H1 (cell line): ENCODE measurements at regions not wholly inside any gene's neighbourhood (a gene's known extent, or its start where the extent isn't known, plus 50 kb on each side); places are given as distances from the start of the nearest gene placed in this dataset.

Source experiments
- CTCF ChIA-PET: fragments of 300-600 bp; sonication (Branson Sonifier 250); formaldehyde crosslinking; loops from one replicate; lab custom pipeline; 2021; ENCODE audit not compliant: partially characterized antibody; lab: Charles Lee
- POLR2A ChIA-PET: fragments of 300-600 bp; sonication (Branson Sonifier 250); formaldehyde crosslinking; loops from one replicate; lab custom pipeline; 2021; ENCODE audit warnings: inconsistent platforms; ENCODE audit not compliant: partially characterized antibody; lab: Charles Lee
- DNase-seq, 2 experiments: peaks; one replicate each; pipeline versions ENCODE4 v3.0.0 to v3.0.0-alpha.2; 2010 to 2022; ENCODE audit warnings: low spot score in 2 of 2, low read depth in 1 of 2, mixed read lengths in 1 of 2
- FAIRE-seq: peaks from 2 replicates; lab custom pipeline; 2011; peaks lifted over from hg19 to GRCh38; lab: Jason Lieb, UNC
- H2AFZ ChIP-seq: 2 replicates; pipeline ENCODE4 v1.8.1; 2012; ENCODE audit warnings: low read length, inconsistent platforms
- H2AK5ac ChIP-seq: 2 replicates; pipeline ENCODE4 v1.6.1; 2013; ENCODE audit warnings: low read depth, low read length
- H2BK120ac ChIP-seq: replicated peaks from 2 replicates; pipeline ENCODE3; 2013; ENCODE audit warnings: low read depth, low read length, inconsistent platforms
- H2BK12ac ChIP-seq: 2 replicates; pipeline ENCODE4 v1.6.1; 2013; ENCODE audit warnings: low read depth, low read length
- H2BK15ac ChIP-seq: 2 replicates; pipeline ENCODE4 v1.6.1; 2013; ENCODE audit warnings: low read length
- H2BK20ac ChIP-seq: 2 replicates; pipeline ENCODE4 v1.6.1; 2013; ENCODE audit warnings: low read length
- H2BK5ac ChIP-seq: 2 replicates; pipeline ENCODE4 v1.6.1; 2013; ENCODE audit warnings: low read depth, low read length
- H3K14ac ChIP-seq: 2 replicates; pipeline ENCODE4 v1.6.1; 2013; ENCODE audit warnings: inconsistent platforms; ENCODE audit not compliant: insufficient read length
- H3K18ac ChIP-seq: 2 replicates; pipeline ENCODE4 v1.6.1; 2013; ENCODE audit warnings: low read length; ENCODE audit errors: extremely low read depth
- H3K23ac ChIP-seq: 2 replicates; pipeline ENCODE4 v1.6.1; 2013; ENCODE audit warnings: inconsistent platforms; ENCODE audit not compliant: insufficient read length
- H3K23me2 ChIP-seq: 2 replicates; pipeline ENCODE4 v1.6.1; 2013; ENCODE audit warnings: low read depth, low read length
- H3K27ac ChIP-seq: 2 replicates; pipeline ENCODE4 v1.6.1; 2011; ENCODE audit warnings: low read depth, low read length, inconsistent platforms
- H3K27me3 ChIP-seq, 4 experiments: replicated peaks in 1 of 4; 1 replicate in 1 of 4; 2 replicates in 3 of 4; pipeline versions ENCODE4 v1.6.1 to v1.8.1; 2011 to 2013; ENCODE audit warnings: low read length in 3 of 4, mild to moderate bottlenecking in 3 of 4, inconsistent platforms in 2 of 4, mixed read lengths in 2 of 4, moderate library complexity in 1 of 4; ENCODE audit not compliant: control insufficient read depth in 3 of 4, insufficient read depth in 3 of 4; ENCODE audit errors: extremely low read depth in 1 of 4
- H3K36me3 ChIP-seq, 4 experiments: 2 replicates each; pipeline versions ENCODE4 v1.6.1 to v1.8.1; 2011 to 2013; ENCODE audit warnings: mild to moderate bottlenecking in 4 of 4, low read length in 3 of 4, moderate library complexity in 2 of 4, control low read depth in 1 of 4, inconsistent platforms in 1 of 4; ENCODE audit not compliant: insufficient read depth in 4 of 4, control insufficient read depth in 2 of 4
- H3K4ac ChIP-seq: replicated peaks from 2 replicates; pipeline ENCODE3; 2013; ENCODE audit warnings: low read length, low read depth, mixed read lengths, inconsistent platforms; ENCODE audit not compliant: insufficient read length
- H3K4me1 ChIP-seq, 4 experiments: replicated peaks in 1 of 4; 1 replicate in 1 of 4; 2 replicates in 3 of 4; pipeline versions ENCODE4 v1.6.1 to v1.8.1; 2011 to 2013; ENCODE audit warnings: low read length in 3 of 4, inconsistent platforms in 2 of 4, mixed read lengths in 1 of 4; ENCODE audit not compliant: insufficient read depth in 4 of 4, control insufficient read depth in 3 of 4
- H3K4me2 ChIP-seq, 2 experiments: 2 replicates each; pipeline versions ENCODE4 v1.6.1 to v1.8.1; 2011 to 2013; ENCODE audit warnings: low read depth in 2 of 2, low read length in 2 of 2, control low read depth in 1 of 2, inconsistent platforms in 1 of 2, mild to moderate bottlenecking in 1 of 2; ENCODE audit not compliant: insufficient read depth in 1 of 2
- H3K4me3 ChIP-seq, 4 experiments: fragments of 200-600, 300-600 bp in 1 of 4; sonication (generic), shearing (Covaris generic), sonication (Bioruptor Twin) in 1 of 4; 2 replicates each; pipeline versions ENCODE4 v1.5.1 to v1.8.1; 2011 to 2016; ENCODE audit warnings: low read length in 4 of 4, low read depth in 3 of 4, control low read depth in 2 of 4, inconsistent platforms in 2 of 4, mild to moderate bottlenecking in 2 of 4, mixed read lengths in 1 of 4, moderate library complexity in 1 of 4; ENCODE audit not compliant: insufficient read depth in 2 of 4; ENCODE audit errors: extremely low read depth in 1 of 4
- H3K56ac ChIP-seq: replicated peaks from 2 replicates; pipeline ENCODE3; 2013; ENCODE audit warnings: low read depth, mild to moderate bottlenecking, mixed read lengths, low read length, inconsistent platforms; ENCODE audit not compliant: insufficient read length
- H3K79me1 ChIP-seq: 2 replicates; pipeline ENCODE4 v1.6.1; 2013; ENCODE audit warnings: low read depth, low read length, control low read depth
- H3K79me2 ChIP-seq, 2 experiments: 2 replicates each; pipeline versions ENCODE4 v1.6.1 to v1.8.1; 2012 to 2013; ENCODE audit warnings: low read length in 2 of 2, mild to moderate bottlenecking in 2 of 2, inconsistent platforms in 1 of 2; ENCODE audit not compliant: insufficient read depth in 2 of 2, control insufficient read depth in 1 of 2
- H3K9ac ChIP-seq, 4 experiments: replicated peaks in 1 of 4; 1 replicate in 1 of 4; 2 replicates in 3 of 4; pipeline versions ENCODE4 v1.6.1 to v1.8.1; 2011 to 2013; ENCODE audit warnings: low read depth in 3 of 4, low read length in 3 of 4, control low read depth in 2 of 4, mild to moderate bottlenecking in 2 of 4, moderate library complexity in 2 of 4, inconsistent platforms in 1 of 4; ENCODE audit errors: extremely low read depth in 1 of 4
- H3K9me3 ChIP-seq, 2 experiments: 2 replicates each; pipeline versions ENCODE4 v1.6.1 to v1.8.1; 2012 to 2013; ENCODE audit warnings: mild to moderate bottlenecking in 2 of 2, moderate library complexity in 2 of 2, control low read depth in 1 of 2, inconsistent platforms in 1 of 2, low read depth in 1 of 2, low read length in 1 of 2, mixed read lengths in 1 of 2; ENCODE audit not compliant: insufficient read depth in 2 of 2
- H4K20me1 ChIP-seq, 2 experiments: replicated peaks in 1 of 2; 2 replicates each; pipeline versions ENCODE3 to v1.8.1; 2011 to 2013; ENCODE audit warnings: inconsistent platforms in 2 of 2, low read length in 2 of 2, mild to moderate bottlenecking in 1 of 2; ENCODE audit not compliant: insufficient read depth in 2 of 2, control insufficient read depth in 1 of 2
- H4K5ac ChIP-seq: 2 replicates; pipeline ENCODE4 v1.6.1; 2013; ENCODE audit warnings: low read length, low read depth, mixed read lengths, inconsistent platforms; ENCODE audit not compliant: insufficient read length
- H4K8ac ChIP-seq: 2 replicates; pipeline ENCODE4 v1.8.0; 2013; ENCODE audit warnings: mild to moderate bottlenecking, moderate library complexity, low read length, inconsistent platforms; ENCODE audit not compliant: insufficient read depth; ENCODE audit errors: extremely low read depth
- H4K91ac ChIP-seq: replicated peaks from 2 replicates; pipeline ENCODE3; 2013; ENCODE audit warnings: low read length, mixed read lengths, inconsistent platforms; ENCODE audit not compliant: insufficient read length
- EGR1 ChIP-seq: IDR thresholded peaks from 2 replicates; pipeline ENCODE4 v1.6.1; 2011; ENCODE audit warnings: low read depth, low read length, borderline replicate concordance
- HDAC6 ChIP-seq: IDR thresholded peaks from one replicate; pipeline ENCODE4 v1.7.1; 2012; ENCODE audit warnings: low read depth, mild to moderate bottlenecking, inconsistent platforms, low read length, moderate library complexity
- POLR2A ChIP-seq, 2 experiments: IDR thresholded peaks; 1 replicate in 1 of 2; 2 replicates in 1 of 2; pipeline ENCODE4 v1.6.1; 2011; ENCODE audit warnings: low read depth in 2 of 2, low read length in 2 of 2, mild to moderate bottlenecking in 2 of 2; ENCODE audit errors: control extremely low read depth in 1 of 2
- RXRA ChIP-seq: IDR thresholded peaks from 2 replicates; pipeline ENCODE4 v1.6.1; 2011; ENCODE audit warnings: low read depth, mild to moderate bottlenecking, low read length, moderate library complexity; ENCODE audit not compliant: insufficient read depth
- SIRT6 ChIP-seq: IDR thresholded peaks from one replicate; pipeline ENCODE4 v1.7.1; 2012; ENCODE audit warnings: low read length, inconsistent platforms
- SP1 ChIP-seq: IDR thresholded peaks from 2 replicates; pipeline ENCODE4 v1.6.1; 2011; ENCODE audit warnings: low read depth, low read length
- YY1 ChIP-seq: IDR thresholded peaks from 2 replicates; pipeline ENCODE4 v1.6.1; 2011; ENCODE audit warnings: low read depth, mild to moderate bottlenecking, low read length
- WGBS, 2 experiments: shearing (Covaris generic) in 1 of 2; methylation state at CpG; one replicate each; pipeline versions ENCODE4 v1.1.6 to v1.1.7; 2013 to 2015; ENCODE audit warnings: low lambda C conversion rate in 2 of 2, mixed read lengths in 2 of 2, inconsistent platforms in 1 of 2, low coverage in 1 of 2, missing lambda C conversion rate in 1 of 2; ENCODE audit not compliant: insufficient replicate concordance in 2 of 2, insufficient coverage in 1 of 2, insufficient read length in 1 of 2; ENCODE audit errors: extremely low coverage in 1 of 2, missing lambda C conversion rate in 1 of 2; 5-methylcytosine and 5-hydroxymethylcytosine counted together

- H4K20me1 ChIP-seq: no peaks in the 10 kb centered on the region
- no peak overlapping the region for H3K9ac ChIP-seq
- no peak overlapping the region for H3K4ac ChIP-seq
- H3K23me2 ChIP-seq: no peaks in the 10 kb centered on the region
- ChIA-PET CTCF (interaction anchor here (1.0 kb wide), 1 partner anchor 119 kb away, joined by 3 read pairs; no protein-coding TSS in a partner anchor), POLR2A (no interaction called here)
- H4K5ac ChIP-seq: no peak overlapping the region
- no peaks in the 10 kb centered on the region for H3K79me2 ChIP-seq
- no peak overlapping the region for H3K56ac ChIP-seq
- no peak overlapping the region for H2AFZ ChIP-seq
- no peak overlapping the region for H3K14ac ChIP-seq
- no peaks in the 10 kb centered on the region for H3K4me1 ChIP-seq
- no peak overlapping the region for H3K4me3 ChIP-seq
- H2BK20ac ChIP-seq: no peak overlapping the region
- no peaks in the 10 kb centered on the region for H3K9me3 ChIP-seq
- H3K27me3 ChIP-seq: no peaks in the 10 kb centered on the region
- no peak overlapping the region for H4K8ac ChIP-seq
- no peak overlapping the region for H3K27ac ChIP-seq
- no peak overlapping the region for H3K4me2 ChIP-seq
- no peaks in the 10 kb centered on the region for H3K36me3 ChIP-seq
- H2BK5ac ChIP-seq: no peak overlapping the region
- WGBS, 2 experiments: 100% methylated on average over 1 of the region's 1 CpG; no CpG with 5 or more reads in 1 of the 2 experiments
- no peak overlapping the region for H2AK5ac ChIP-seq
- FAIRE-seq: no peak
- no peak overlapping the region for H2BK12ac ChIP-seq
- no peaks in the 10 kb centered on the region for H3K79me1 ChIP-seq
- no peak overlapping the region for H4K91ac ChIP-seq
- no peak overlapping the region for H3K18ac ChIP-seq
- no peak overlapping the region for H3K23ac ChIP-seq
- no peak overlapping the region for H2BK120ac ChIP-seq
- no peak overlapping the region for H2BK15ac ChIP-seq
- no peak for TF ChIP-seq RXRA
- no peak for TF ChIP-seq HDAC6
- TF ChIP-seq SIRT6: no peak
- TF ChIP-seq POLR2A (IDR thresholded peaks at IDR 0.05; ENCODE audit: control extremely low read depth in 1 of 2, low read depth in 2 of 2, low read length in 2 of 2): no peak
- TF ChIP-seq YY1: no peak
- TF ChIP-seq EGR1: no peak
- no peak for TF ChIP-seq SP1
- DNase-seq: no peak
Observed at GRCh38 chr11:21630934-21631478, 561.9 kb upstream of the ANO5 start.
